HEK293 (cell line): ENCODE measurements at regions not wholly inside any gene's neighbourhood (a gene's known extent, or its start where the extent isn't known, plus 50 kb on each side); places are given as distances from the start of the nearest gene placed in this dataset.
A peak's percentile ranks its signal among the peaks of the same experiment; 100 is the strongest.

ENCODE experiments used
- CTCF ChIA-PET: fragments of 350-600 bp; formaldehyde crosslinking; extraction: SDS; loops from one replicate; lab custom pipeline; 2021; ENCODE audit warnings: antibody characterized with exemption; lab: Yijun Ruan, JAX
- POLR2A ChIA-PET: fragments of 300-600 bp; formaldehyde crosslinking; extraction: SDS; loops from one replicate; lab custom pipeline; 2020; ENCODE audit warnings: antibody characterized with exemption, inconsistent platforms; lab: Yijun Ruan, JAX
- H3K27ac ChIP-seq: fragments of 200-500 bp; sonication (Bioruptor generic); 2 replicates; pipeline ENCODE4 v1.5.1; 2014; ENCODE audit warnings: low read depth, low read length, control low read depth, inconsistent platforms; ENCODE audit errors: extremely low read depth
- H3K36me3 ChIP-seq, 2 experiments: fragments of 200-500 bp in 1 of 2; sonication (Bioruptor generic) in 1 of 2; 1 replicate in 1 of 2; 2 replicates in 1 of 2; pipeline ENCODE4 v1.5.1; 2014 to 2017; ENCODE audit warnings: inconsistent platforms in 2 of 2, low read length in 2 of 2; ENCODE audit not compliant: control insufficient read depth in 2 of 2, insufficient read depth in 1 of 2
- H3K4me1 ChIP-seq: fragments of 200-500 bp; sonication (Bioruptor generic); 2 replicates; pipeline ENCODE4 v1.5.1; 2014; ENCODE audit warnings: mild to moderate bottlenecking, low read length, inconsistent platforms; ENCODE audit not compliant: control insufficient read depth, insufficient read depth
- H3K4me3 ChIP-seq: 2 replicates; pipeline ENCODE4 v1.5.1; 2011; ENCODE audit warnings: low read depth, mild to moderate bottlenecking, control low read depth, low read length, moderate library complexity
- H3K9me3 ChIP-seq: fragments of 200-500 bp; sonication (Bioruptor generic); 2 replicates; pipeline ENCODE4 v1.5.1; 2014; ENCODE audit warnings: low read depth, low read length, inconsistent platforms; ENCODE audit not compliant: control insufficient read depth, insufficient read depth
- HOXD13 ChIP-seq: sonication (generic); formaldehyde crosslinking; IDR thresholded peaks from 2 replicates; pipeline ENCODE4 v1.8.0; 2022; ENCODE audit warnings: missing genetic modification reagents, borderline replicate concordance
- KLF8 ChIP-seq: fragments of 450-650 bp; formaldehyde crosslinking; IDR thresholded peaks from 2 replicates; pipeline ENCODE4 v1.5.1; 2016; ENCODE audit warnings: missing biosample characterization, missing genetic modification characterization
- SETDB1 ChIP-seq: IDR thresholded peaks from one replicate; pipeline ENCODE4 v1.6.1; 2017; ENCODE audit warnings: mild to moderate bottlenecking, low read length, moderate library complexity, mixed read lengths; ENCODE audit not compliant: insufficient read length
- SP2 ChIP-seq: fragments of 450-650 bp; formaldehyde crosslinking; IDR thresholded peaks from 2 replicates; pipeline ENCODE4 v1.5.1; 2016; ENCODE audit warnings: missing biosample characterization, missing genetic modification characterization
- SP3 ChIP-seq: fragments of 450-650 bp; formaldehyde crosslinking; IDR thresholded peaks from 2 replicates; pipeline ENCODE4 v1.5.1; 2016; ENCODE audit warnings: missing biosample characterization, missing genetic modification characterization
- ZNF121 ChIP-seq: fragments of 450-650 bp; formaldehyde crosslinking; IDR thresholded peaks from 2 replicates; pipeline ENCODE4 v1.5.1; 2016; ENCODE audit warnings: missing biosample characterization, missing genetic modification characterization
- ZNF140 ChIP-seq: fragments of 450-650 bp; formaldehyde crosslinking; IDR thresholded peaks from 2 replicates; pipeline ENCODE4 v1.5.1; 2016; ENCODE audit warnings: missing biosample characterization, missing genetic modification characterization
- ZNF157 ChIP-seq: fragments of 450-650 bp; formaldehyde crosslinking; IDR thresholded peaks from 2 replicates; pipeline ENCODE4 v1.5.1; 2016; ENCODE audit warnings: missing biosample characterization, missing genetic modification characterization
- ZNF169 ChIP-seq: fragments of 450-650 bp; formaldehyde crosslinking; IDR thresholded peaks from 2 replicates; pipeline ENCODE4 v1.5.1; 2016; ENCODE audit warnings: missing biosample characterization, missing genetic modification characterization
- ZNF571 ChIP-seq: fragments of 450-650 bp; formaldehyde crosslinking; IDR thresholded peaks from 2 replicates; pipeline ENCODE4 v1.5.0; 2017; ENCODE audit warnings: missing biosample characterization, missing genetic modification characterization
- ZNF629 ChIP-seq: fragments of 450-650 bp; formaldehyde crosslinking; IDR thresholded peaks from 2 replicates; pipeline ENCODE4 v1.5.1; 2017; ENCODE audit warnings: missing biosample characterization, missing genetic modification characterization
- ZNF654 ChIP-seq: fragments of 450-650 bp; formaldehyde crosslinking; IDR thresholded peaks from 2 replicates; pipeline ENCODE4 v1.5.1; 2016; ENCODE audit warnings: low read depth, missing biosample characterization, missing genetic modification characterization
- ZNF677 ChIP-seq: fragments of 450-650 bp; IDR thresholded peaks from 2 replicates; pipeline ENCODE4 v1.5.0; 2018; ENCODE audit warnings: missing biosample characterization, mild to moderate bottlenecking, missing genetic modification characterization, moderate library complexity
- ZNF701 ChIP-seq: fragments of 450-650 bp; formaldehyde crosslinking; IDR thresholded peaks from 2 replicates; pipeline ENCODE4 v1.5.1; 2016; ENCODE audit warnings: missing biosample characterization, missing genetic modification characterization
- ZNF791 ChIP-seq: fragments of 450-650 bp; formaldehyde crosslinking; IDR thresholded peaks from 2 replicates; pipeline ENCODE4 v1.5.1; 2016; ENCODE audit warnings: missing biosample characterization, missing genetic modification characterization
- TF ChIP-seq, protein P1 (sequence below): fragments of 450-650 bp; formaldehyde crosslinking; IDR thresholded peaks from 2 replicates; pipeline ENCODE4 v1.5.1; 2016; ENCODE audit warnings: missing biosample characterization, missing genetic modification characterization
- TF ChIP-seq, protein P2 (sequence below): fragments of 450-650 bp; formaldehyde crosslinking; conservative IDR thresholded peaks from 2 replicates; pipeline ENCODE4 v1.5.1; 2016; ENCODE audit warnings: low read depth, missing biosample characterization, missing genetic modification characterization
- TF ChIP-seq, protein P3 (sequence below): fragments of 450-650 bp; formaldehyde crosslinking; IDR thresholded peaks from 2 replicates; pipeline ENCODE4 v1.5.1; 2016; ENCODE audit warnings: missing biosample characterization, missing genetic modification characterization
- TF ChIP-seq, protein P4 (sequence below): fragments of 450-650 bp; formaldehyde crosslinking; IDR thresholded peaks from 2 replicates; pipeline ENCODE4 v1.5.1; 2016; ENCODE audit warnings: missing biosample characterization, missing genetic modification characterization

DNA sequence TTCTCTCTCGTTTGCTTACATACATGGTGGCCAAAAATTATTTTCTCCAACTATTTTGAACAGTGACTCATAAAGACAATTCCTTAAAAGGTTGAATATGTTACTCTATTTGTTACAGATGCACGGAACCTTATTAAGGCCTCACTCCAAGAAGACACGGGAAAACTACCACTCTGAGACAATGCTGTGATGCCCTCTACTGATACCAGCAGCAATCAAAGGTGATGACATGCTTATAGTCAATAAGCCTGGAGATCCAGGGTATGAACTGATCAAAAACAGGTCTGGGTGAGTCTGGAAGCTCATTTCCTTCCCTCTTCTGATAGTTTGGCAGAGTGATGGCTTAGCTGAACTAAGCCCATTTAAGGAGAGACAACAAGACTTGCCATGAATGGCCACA, 563.0 kb downstream of the LRRIQ3 start:
- no peaks in the 10 kb centered on the region for H3K4me1 ChIP-seq
- CTCF ChIA-PET = interaction anchor here (0.6 to 0.7 kb wide), 2 partner anchors 14 to 561 kb away, joined by 3 to 5 read pairs; no protein-coding TSS in a partner anchor

DNA sequence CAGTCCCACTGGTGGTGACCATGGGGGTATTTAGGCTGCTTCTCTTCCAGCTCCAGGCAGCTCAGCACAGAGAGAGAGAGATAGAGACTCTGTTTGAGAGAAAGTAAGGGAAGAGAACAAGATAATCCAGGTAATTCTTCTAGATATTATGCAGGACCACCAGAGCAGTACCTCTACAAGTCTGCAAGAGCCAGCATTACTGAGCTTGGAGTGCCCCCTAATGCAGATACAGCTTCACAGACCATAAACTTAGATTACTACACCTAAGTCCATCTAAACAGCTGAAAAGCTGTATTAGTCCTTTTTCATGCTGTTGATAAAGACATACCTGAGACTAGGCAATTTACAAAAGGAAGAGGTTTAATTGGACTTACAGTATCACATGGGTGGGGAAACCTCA, 570.3 kb downstream of the LRRIQ3 start:
- POLR2A ChIA-PET = no interaction called here

More for the DNA sequence above, 563.0 kb downstream of the LRRIQ3 start:
- no peak overlapping the region for H3K27ac ChIP-seq
- H3K36me3 ChIP-seq = no peaks in the 10 kb centered on the region
- TF ChIP-seq ZNF654 (tag by site-specific recombination) (peak; percentile 6; the same call in 1 of the 2 replicates), ZNF571 (no peak)
- POLR2A ChIA-PET = no interaction called here
- no peak overlapping the region for H3K4me3 ChIP-seq
- no peaks in the 10 kb centered on the region for H3K9me3 ChIP-seq

DNA sequence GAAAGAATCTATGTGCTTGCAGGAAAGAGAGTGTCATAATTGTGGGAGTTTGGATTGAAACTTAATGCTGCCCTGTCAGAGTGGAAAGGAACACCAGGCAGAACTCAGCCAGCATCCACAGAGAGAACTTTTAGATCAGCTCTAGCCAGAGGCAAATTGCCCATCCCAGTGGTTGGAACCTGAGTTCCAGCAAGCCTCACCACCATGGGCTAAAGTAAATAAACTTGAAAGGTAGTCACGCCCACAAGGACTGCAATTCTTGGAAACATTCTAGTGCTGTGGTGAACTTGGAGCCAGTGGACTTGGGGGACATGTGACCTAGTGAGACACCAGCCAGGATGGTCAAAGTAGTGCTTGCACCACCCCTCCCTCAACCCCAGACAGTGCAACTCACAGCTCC, 571.6 kb downstream of the LRRIQ3 start:
- CTCF ChIA-PET = no interaction called here
- POLR2A ChIA-PET = no interaction called here
- Histone ChIP-seq H3K9me3 (no peaks in the 10 kb centered on the region), H3K36me3 (no peaks in the 10 kb centered on the region), H3K4me3 (no peak overlapping the region), H3K4me1 (no peaks in the 10 kb centered on the region), H3K27ac (no peak overlapping the region)
- TF ChIP-seq, protein P1, sequence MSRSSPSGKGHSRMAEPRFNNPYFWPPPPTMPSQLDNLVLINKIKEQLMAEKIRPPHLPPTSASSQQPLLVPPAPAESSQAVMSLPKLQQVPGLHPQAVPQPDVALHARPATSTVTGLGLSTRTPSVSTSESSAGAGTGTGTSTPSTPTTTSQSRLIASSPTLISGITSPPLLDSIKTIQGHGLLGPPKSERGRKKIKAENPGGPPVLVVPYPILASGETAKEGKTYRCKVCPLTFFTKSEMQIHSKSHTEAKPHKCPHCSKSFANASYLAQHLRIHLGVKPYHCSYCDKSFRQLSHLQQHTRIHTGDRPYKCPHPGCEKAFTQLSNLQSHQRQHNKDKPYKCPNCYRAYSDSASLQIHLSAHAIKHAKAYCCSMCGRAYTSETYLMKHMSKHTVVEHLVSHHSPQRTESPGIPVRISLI (tag by site-specific recombination) = no peak
- TF ChIP-seq ZNF140 (tag by site-specific recombination) (no peak), ZNF157 (no peak), ZNF169 (no peak), ZNF701 (tag by site-specific recombination) (no peak), ZNF677 (no peak), SETDB1 (no peak), ZNF121 (tag by site-specific recombination) (no peak), SP2 (tag by site-specific recombination) (no peak), ZNF791 (tag by site-specific recombination) (no peak), ZNF629 (no peak), HOXD13 (CRISPR knock-in tag) (no peak), SP3 (tag by site-specific recombination) (no peak), KLF8 (tag by site-specific recombination) (no peak)
- TF ChIP-seq, protein P2, sequence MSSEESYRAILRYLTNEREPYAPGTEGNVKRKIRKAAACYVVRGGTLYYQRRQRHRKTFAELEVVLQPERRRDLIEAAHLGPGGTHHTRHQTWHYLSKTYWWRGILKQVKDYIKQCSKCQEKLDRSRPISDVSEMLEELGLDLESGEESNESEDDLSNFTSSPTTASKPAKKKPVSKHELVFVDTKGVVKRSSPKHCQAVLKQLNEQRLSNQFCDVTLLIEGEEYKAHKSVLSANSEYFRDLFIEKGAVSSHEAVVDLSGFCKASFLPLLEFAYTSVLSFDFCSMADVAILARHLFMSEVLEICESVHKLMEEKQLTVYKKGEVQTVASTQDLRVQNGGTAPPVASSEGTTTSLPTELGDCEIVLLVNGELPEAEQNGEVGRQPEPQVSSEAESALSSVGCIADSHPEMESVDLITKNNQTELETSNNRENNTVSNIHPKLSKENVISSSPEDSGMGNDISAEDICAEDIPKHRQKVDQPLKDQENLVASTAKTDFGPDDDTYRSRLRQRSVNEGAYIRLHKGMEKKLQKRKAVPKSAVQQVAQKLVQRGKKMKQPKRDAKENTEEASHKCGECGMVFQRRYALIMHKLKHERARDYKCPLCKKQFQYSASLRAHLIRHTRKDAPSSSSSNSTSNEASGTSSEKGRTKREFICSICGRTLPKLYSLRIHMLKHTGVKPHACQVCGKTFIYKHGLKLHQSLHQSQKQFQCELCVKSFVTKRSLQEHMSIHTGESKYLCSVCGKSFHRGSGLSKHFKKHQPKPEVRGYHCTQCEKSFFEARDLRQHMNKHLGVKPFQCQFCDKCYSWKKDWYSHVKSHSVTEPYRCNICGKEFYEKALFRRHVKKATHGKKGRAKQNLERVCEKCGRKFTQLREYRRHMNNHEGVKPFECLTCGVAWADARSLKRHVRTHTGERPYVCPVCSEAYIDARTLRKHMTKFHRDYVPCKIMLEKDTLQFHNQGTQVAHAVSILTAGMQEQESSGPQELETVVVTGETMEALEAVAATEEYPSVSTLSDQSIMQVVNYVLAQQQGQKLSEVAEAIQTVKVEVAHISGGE (tag by site-specific recombination) = no peak
- TF ChIP-seq, protein P3, sequence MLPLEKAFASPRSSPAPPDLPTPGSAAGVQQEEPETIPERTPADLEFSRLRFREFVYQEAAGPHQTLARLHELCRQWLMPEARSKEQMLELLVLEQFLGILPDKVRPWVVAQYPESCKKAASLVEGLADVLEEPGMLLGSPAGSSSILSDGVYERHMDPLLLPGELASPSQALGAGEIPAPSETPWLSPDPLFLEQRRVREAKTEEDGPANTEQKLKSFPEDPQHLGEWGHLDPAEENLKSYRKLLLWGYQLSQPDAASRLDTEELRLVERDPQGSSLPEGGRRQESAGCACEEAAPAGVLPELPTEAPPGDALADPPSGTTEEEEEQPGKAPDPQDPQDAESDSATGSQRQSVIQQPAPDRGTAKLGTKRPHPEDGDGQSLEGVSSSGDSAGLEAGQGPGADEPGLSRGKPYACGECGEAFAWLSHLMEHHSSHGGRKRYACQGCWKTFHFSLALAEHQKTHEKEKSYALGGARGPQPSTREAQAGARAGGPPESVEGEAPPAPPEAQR (tag by site-specific recombination) = no peak
- TF ChIP-seq, protein P4, sequence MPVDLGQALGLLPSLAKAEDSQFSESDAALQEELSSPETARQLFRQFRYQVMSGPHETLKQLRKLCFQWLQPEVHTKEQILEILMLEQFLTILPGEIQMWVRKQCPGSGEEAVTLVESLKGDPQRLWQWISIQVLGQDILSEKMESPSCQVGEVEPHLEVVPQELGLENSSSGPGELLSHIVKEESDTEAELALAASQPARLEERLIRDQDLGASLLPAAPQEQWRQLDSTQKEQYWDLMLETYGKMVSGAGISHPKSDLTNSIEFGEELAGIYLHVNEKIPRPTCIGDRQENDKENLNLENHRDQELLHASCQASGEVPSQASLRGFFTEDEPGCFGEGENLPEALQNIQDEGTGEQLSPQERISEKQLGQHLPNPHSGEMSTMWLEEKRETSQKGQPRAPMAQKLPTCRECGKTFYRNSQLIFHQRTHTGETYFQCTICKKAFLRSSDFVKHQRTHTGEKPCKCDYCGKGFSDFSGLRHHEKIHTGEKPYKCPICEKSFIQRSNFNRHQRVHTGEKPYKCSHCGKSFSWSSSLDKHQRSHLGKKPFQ = no peak

More for the DNA sequence above, 570.3 kb downstream of the LRRIQ3 start:
- Histone ChIP-seq H3K4me1 (no peaks in the 10 kb centered on the region), H3K27ac (no peak overlapping the region), H3K4me3 (no peak overlapping the region), H3K9me3 (no peaks in the 10 kb centered on the region), H3K36me3 (no peaks in the 10 kb centered on the region)
- no peak for TF ChIP-seq SP3 (tag by site-specific recombination)
- CTCF ChIA-PET = no interaction called here
